Activated CD8-positive, alpha-beta memory T cell treated with anti-CD3 and anti-CD28 coated beads, Interleukin-2, amount 50 U/mL, for 24 hours (primary cell): ENCODE measurements at regions not wholly inside any gene's neighbourhood (a gene's known extent, or its start where the extent isn't known, plus 50 kb on each side); places are given as distances from the start of the nearest gene placed in this dataset.

Source experiments
- DNase-seq: peaks from one replicate; pipeline ENCODE4 v3.0.0-alpha.2; 2020; ENCODE audit errors: extremely low read depth

- DNase-seq: no peak
These were observed 264.3 kb upstream of the NOCT start for GRCh38 chr4:138751309-138751708.

- DNase-seq: no peak
These were observed 266.3 kb upstream of the NOCT start for GRCh38 chr4:138749303-138749702.

- no peak for DNase-seq
These were observed 273.7 kb upstream of the NOCT start for GRCh38 chr4:138741766-138742377.

- no peak for DNase-seq
These were observed 274.5 kb upstream of the NOCT start for GRCh38 chr4:138740816-138741745.

- no peak for DNase-seq
These were observed 279.2 kb upstream of the NOCT start for GRCh38 chr4:138736362-138736761.

GRCh38 chr4:138734746-138735145 is 280.8 kb upstream of the NOCT start:
- no peak for DNase-seq

- no peak for DNase-seq
These were observed 287.0 kb upstream of the NOCT start for GRCh38 chr4:138728566-138728965.

- no peak for DNase-seq
These were observed 287.9 kb upstream of the NOCT start for GRCh38 chr4:138727731-138728130.

GRCh38 chr4:138724530-138724929 is 291.1 kb upstream of the NOCT start:
- DNase-seq: no peak

- no peak for DNase-seq
These were observed 298.8 kb upstream of the NOCT start for GRCh38 chr4:138716559-138717335.

GRCh38 chr4:138710297-138710696 is 305.3 kb upstream of the NOCT start:
- DNase-seq: no peak

GRCh38 chr4:138709859-138710258 is 305.7 kb upstream of the NOCT start:
- DNase-seq: no peak

- DNase-seq: no peak
These were observed 307.6 kb upstream of the NOCT start for GRCh38 chr4:138707746-138708677.

- no peak for DNase-seq
These were observed 309.4 kb upstream of the NOCT start for GRCh38 chr4:138706201-138706600.

- DNase-seq: no peak
These were observed 313.3 kb upstream of the NOCT start for GRCh38 chr4:138702190-138702824.

GRCh38 chr4:138698641-138699040 is 316.9 kb upstream of the NOCT start:
- DNase-seq: no peak

- DNase-seq: no peak
These were observed 317.7 kb upstream of the NOCT start for GRCh38 chr4:138697851-138698250.

- DNase-seq: no peak
These were observed 318.8 kb upstream of the NOCT start for GRCh38 chr4:138696771-138697170.

GRCh38 chr4:138696058-138696457 is 319.5 kb upstream of the NOCT start:
- DNase-seq: no peak

GRCh38 chr4:138693526-138693925 is 322.1 kb upstream of the NOCT start:
- no peak for DNase-seq

- DNase-seq: no peak
These were observed 323.2 kb upstream of the NOCT start for GRCh38 chr4:138692411-138692810.
